H9 (cell line): ENCODE measurements at regions not wholly inside any gene's neighbourhood (a gene's known extent, or its start where the extent isn't known, plus 50 kb on each side); places are given as distances from the start of the nearest gene placed in this dataset.

ENCODE experiments used
- DNase-seq: peaks from one replicate; pipeline ENCODE4 v3.0.0-alpha.2; 2017
- H2AFZ ChIP-seq: one replicate; pipeline ENCODE4 v1.6.1; 2013; ENCODE audit warnings: mild to moderate bottlenecking, low read length, control low read depth, moderate library complexity
- H2AK5ac ChIP-seq: 2 replicates; pipeline ENCODE4 v1.6.1; 2013; ENCODE audit warnings: low read length, control low read depth, mixed read lengths; ENCODE audit not compliant: insufficient read length
- H2BK120ac ChIP-seq: one replicate; pipeline ENCODE4 v1.6.1; 2013; ENCODE audit warnings: low read depth, mild to moderate bottlenecking, low read length, control low read depth, inconsistent platforms; ENCODE audit not compliant: poor library complexity, severe bottlenecking
- H2BK12ac ChIP-seq: 2 replicates; pipeline ENCODE4 v1.6.1; 2013; ENCODE audit warnings: low read length, control low read depth, mixed read lengths, low read depth; ENCODE audit not compliant: insufficient read length
- H2BK15ac ChIP-seq: 2 replicates; pipeline ENCODE4 v1.6.1; 2013; ENCODE audit warnings: low read depth, low read length, control low read depth
- H2BK20ac ChIP-seq: one replicate; pipeline ENCODE4 v1.6.1; 2013; ENCODE audit warnings: low read depth, mild to moderate bottlenecking, low read length, control low read depth, inconsistent platforms; ENCODE audit not compliant: poor library complexity, severe bottlenecking
- H2BK5ac ChIP-seq: 2 replicates; pipeline ENCODE4 v1.6.1; 2013; ENCODE audit warnings: low read length, control low read depth, mixed read lengths; ENCODE audit not compliant: insufficient read length
- H3K14ac ChIP-seq: 2 replicates; pipeline ENCODE4 v1.6.1; 2013; ENCODE audit warnings: low read length, control low read depth; ENCODE audit not compliant: insufficient read depth
- H3K18ac ChIP-seq: 2 replicates; pipeline ENCODE4 v1.6.1; 2013; ENCODE audit warnings: low read depth, mild to moderate bottlenecking, mixed read lengths, low read length, control low read depth; ENCODE audit not compliant: insufficient read length
- H3K23ac ChIP-seq: 2 replicates; pipeline ENCODE4 v1.6.1; 2013; ENCODE audit warnings: low read length, control low read depth, mixed read lengths, low read depth; ENCODE audit not compliant: insufficient read length
- H3K23me2 ChIP-seq: 2 replicates; pipeline ENCODE4 v1.6.1; 2013; ENCODE audit warnings: low read depth, mild to moderate bottlenecking, mixed read lengths, low read length, control low read depth; ENCODE audit not compliant: insufficient read length, poor library complexity, severe bottlenecking
- H3K27ac ChIP-seq: 2 replicates; pipeline ENCODE4 v1.5.1; 2013; ENCODE audit warnings: low read length, control low read depth, mixed read lengths, low read depth; ENCODE audit not compliant: insufficient read length
- H3K27me3 ChIP-seq: 2 replicates; pipeline ENCODE4 v1.6.1; 2013; ENCODE audit warnings: low read length, control low read depth, inconsistent platforms; ENCODE audit not compliant: insufficient read depth
- H3K4ac ChIP-seq: 2 replicates; pipeline ENCODE4 v1.6.1; 2013; ENCODE audit warnings: low read depth, mild to moderate bottlenecking, control low read depth, inconsistent platforms, low read length, moderate library complexity
- H3K4me1 ChIP-seq: 2 replicates; pipeline ENCODE4 v1.6.1; 2013; ENCODE audit warnings: low read length, control low read depth, inconsistent platforms; ENCODE audit not compliant: insufficient read depth
- H3K4me2 ChIP-seq: 2 replicates; pipeline ENCODE4 v1.6.1; 2013; ENCODE audit warnings: low read length, control low read depth, mixed read lengths; ENCODE audit not compliant: insufficient read length, insufficient read depth
- H3K56ac ChIP-seq: 2 replicates; pipeline ENCODE4 v1.6.1; 2013; ENCODE audit warnings: low read depth, mild to moderate bottlenecking, mixed read lengths, low read length, control low read depth; ENCODE audit not compliant: insufficient read length
- H3K79me1 ChIP-seq: 2 replicates; pipeline ENCODE4 v1.6.1; 2013; ENCODE audit warnings: low read depth, mild to moderate bottlenecking, moderate library complexity, low read length, control low read depth, inconsistent platforms; ENCODE audit not compliant: insufficient read depth, poor library complexity, severe bottlenecking
- H3K79me2 ChIP-seq: 2 replicates; pipeline ENCODE4 v1.6.1; 2013; ENCODE audit warnings: low read length, control low read depth, inconsistent platforms; ENCODE audit not compliant: insufficient read depth
- H3K9ac ChIP-seq: 2 replicates; pipeline ENCODE4 v1.6.1; 2013; ENCODE audit warnings: low read length, control low read depth, mixed read lengths; ENCODE audit not compliant: insufficient read length; ENCODE audit errors: extremely low read depth
- H3K9me3 ChIP-seq: one replicate; pipeline ENCODE4 v1.6.1; 2013; ENCODE audit warnings: low read depth, low read length, inconsistent platforms; ENCODE audit not compliant: control insufficient read depth
- H3T11ph ChIP-seq: one replicate; pipeline ENCODE4 v1.6.1; 2013; ENCODE audit warnings: mild to moderate bottlenecking, low read length, control low read depth, inconsistent platforms
- H4K20me1 ChIP-seq: one replicate; pipeline ENCODE4 v1.6.1; 2013; ENCODE audit not compliant: control insufficient read depth, insufficient read length, insufficient read depth
- H4K5ac ChIP-seq: 2 replicates; pipeline ENCODE4 v1.6.1; 2013; ENCODE audit warnings: low read depth, mild to moderate bottlenecking, mixed read lengths, low read length, control low read depth; ENCODE audit not compliant: insufficient read length
- H4K8ac ChIP-seq: replicated peaks from 2 replicates; pipeline ENCODE4 v1.6.1; 2013; ENCODE audit warnings: low read length, control low read depth, mixed read lengths, low read depth; ENCODE audit not compliant: insufficient read length
- H4K91ac ChIP-seq: 2 replicates; pipeline ENCODE4 v1.6.1; 2013; ENCODE audit warnings: low read depth, mild to moderate bottlenecking, moderate library complexity, mixed read lengths, low read length, control low read depth; ENCODE audit not compliant: insufficient read length
- H3K27ac Mint-ChIP-seq, 3 experiments: 2 replicates in 2 of 3; 3 replicates in 1 of 3; pipeline ENCODE4 v1.8.0; 2020 to 2021; ENCODE audit warnings: mixed read lengths in 3 of 3, mild to moderate bottlenecking in 1 of 3, moderate library complexity in 1 of 3
- H3K27me3 Mint-ChIP-seq: 2 replicates; pipeline ENCODE4 v1.8.0; 2021; ENCODE audit warnings: low read depth, mild to moderate bottlenecking, moderate library complexity, mixed read lengths
- H3K36me3 Mint-ChIP-seq, 3 experiments: 2 replicates in 2 of 3; 3 replicates in 1 of 3; pipeline ENCODE4 v1.8.0; 2020 to 2021; ENCODE audit warnings: low read depth in 3 of 3, mixed read lengths in 3 of 3; ENCODE audit not compliant: insufficient read depth in 1 of 3
- H3K4me1 Mint-ChIP-seq, 2 experiments: 2 replicates each; pipeline ENCODE4 v1.8.0; 2020; ENCODE audit warnings: mixed read lengths in 2 of 2
- H3K4me3 Mint-ChIP-seq, 2 experiments: 2 replicates in 1 of 2; 3 replicates in 1 of 2; pipeline ENCODE4 v1.8.0; 2020 to 2021; ENCODE audit warnings: mild to moderate bottlenecking in 2 of 2, mixed read lengths in 2 of 2, moderate library complexity in 1 of 2
- H3K9me3 Mint-ChIP-seq, 2 experiments: 2 replicates in 1 of 2; 3 replicates in 1 of 2; pipeline ENCODE4 v1.8.0; 2020; ENCODE audit warnings: mild to moderate bottlenecking in 2 of 2, mixed read lengths in 2 of 2, moderate library complexity in 1 of 2
- WGBS: extraction: QIAGEN DNeasy Blood & Tissue Kit; methylation state at CpG from one replicate; pipeline ENCODE4 v1.1.7; 2013; ENCODE audit warnings: missing lambda C conversion rate, low lambda C conversion rate, mixed read lengths; ENCODE audit not compliant: insufficient read length; ENCODE audit errors: extremely low coverage; 5-methylcytosine and 5-hydroxymethylcytosine counted together
- TF ChIP-seq, protein P1 (sequence below): fragments of 200-600 bp; sonication (generic); conservative IDR thresholded peaks from 3 replicates; pipeline ENCODE4 v1.8.0; 2021; ENCODE audit warnings: antibody characterized with exemption, mild to moderate bottlenecking

DNA sequence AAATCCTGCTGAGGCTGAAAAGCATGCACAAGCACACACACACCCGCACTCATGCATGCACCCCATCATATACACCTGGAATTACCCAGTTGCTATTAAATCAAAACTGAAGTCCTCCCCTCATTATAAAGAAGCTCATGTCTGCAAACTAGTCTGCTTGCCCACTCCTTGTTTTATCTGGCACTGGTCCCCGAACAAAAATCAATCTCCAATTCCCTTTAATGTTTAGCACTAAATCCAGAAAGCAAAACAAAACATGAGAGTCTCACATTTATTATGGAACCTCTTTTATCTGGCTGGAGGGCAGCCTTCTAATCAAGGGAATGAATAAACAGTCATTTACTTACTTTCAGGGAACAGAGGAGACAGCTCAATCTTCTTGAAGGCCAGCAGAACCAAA is 1093.4 kb upstream of the FLRT2 start:
- H2AK5ac ChIP-seq = no peak overlapping the region
- no peaks in the 10 kb centered on the region for H3K9me3 Mint-ChIP-seq
- H4K91ac ChIP-seq = no peak overlapping the region
- no peak overlapping the region for H3K9ac ChIP-seq
- no peak overlapping the region for H3K18ac ChIP-seq
- H3K4me3 Mint-ChIP-seq = no peak overlapping the region
- H3K56ac ChIP-seq = no peak overlapping the region
- H3K27me3 ChIP-seq = no peaks in the 10 kb centered on the region
- H3K4me1 ChIP-seq = no peaks in the 10 kb centered on the region
- H3K23ac ChIP-seq = no peak overlapping the region
- no peak overlapping the region for H4K8ac ChIP-seq
- H3K4me1 Mint-ChIP-seq = peaks cover 17 to 18% of the 10 kb centered on the region in 2 experiments
- no peak overlapping the region for H2BK20ac ChIP-seq
- H3K23me2 ChIP-seq = no peaks in the 10 kb centered on the region
- H3K27ac ChIP-seq = no peak overlapping the region
- WGBS = no CpG with 5 or more reads among the region's 2 CpGs
- H3K27ac Mint-ChIP-seq = no peak overlapping the region
- H2BK120ac ChIP-seq = no peak overlapping the region
- no peaks in the 10 kb centered on the region for H3K79me1 ChIP-seq
- H2BK5ac ChIP-seq = no peak overlapping the region
- no peak overlapping the region for H3K14ac ChIP-seq
- H3K4me2 ChIP-seq = no peak overlapping the region
- TF ChIP-seq, protein P1, sequence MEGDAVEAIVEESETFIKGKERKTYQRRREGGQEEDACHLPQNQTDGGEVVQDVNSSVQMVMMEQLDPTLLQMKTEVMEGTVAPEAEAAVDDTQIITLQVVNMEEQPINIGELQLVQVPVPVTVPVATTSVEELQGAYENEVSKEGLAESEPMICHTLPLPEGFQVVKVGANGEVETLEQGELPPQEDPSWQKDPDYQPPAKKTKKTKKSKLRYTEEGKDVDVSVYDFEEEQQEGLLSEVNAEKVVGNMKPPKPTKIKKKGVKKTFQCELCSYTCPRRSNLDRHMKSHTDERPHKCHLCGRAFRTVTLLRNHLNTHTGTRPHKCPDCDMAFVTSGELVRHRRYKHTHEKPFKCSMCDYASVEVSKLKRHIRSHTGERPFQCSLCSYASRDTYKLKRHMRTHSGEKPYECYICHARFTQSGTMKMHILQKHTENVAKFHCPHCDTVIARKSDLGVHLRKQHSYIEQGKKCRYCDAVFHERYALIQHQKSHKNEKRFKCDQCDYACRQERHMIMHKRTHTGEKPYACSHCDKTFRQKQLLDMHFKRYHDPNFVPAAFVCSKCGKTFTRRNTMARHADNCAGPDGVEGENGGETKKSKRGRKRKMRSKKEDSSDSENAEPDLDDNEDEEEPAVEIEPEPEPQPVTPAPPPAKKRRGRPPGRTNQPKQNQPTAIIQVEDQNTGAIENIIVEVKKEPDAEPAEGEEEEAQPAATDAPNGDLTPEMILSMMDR = no peak
- H2AFZ ChIP-seq = no peak overlapping the region
- no peak overlapping the region for H2BK12ac ChIP-seq
- H2BK15ac ChIP-seq = no peak overlapping the region
- H4K5ac ChIP-seq = no peak overlapping the region
- H4K20me1 ChIP-seq = no peaks in the 10 kb centered on the region
- DNase-seq = no peak
- no peaks in the 10 kb centered on the region for H3K27me3 Mint-ChIP-seq
- no peak overlapping the region for H3K4ac ChIP-seq
- no peaks in the 10 kb centered on the region for H3K36me3 Mint-ChIP-seq
- H3K9me3 ChIP-seq = no peaks in the 10 kb centered on the region
- H3T11ph ChIP-seq = no peak overlapping the region
- no peaks in the 10 kb centered on the region for H3K79me2 ChIP-seq
